ENCODE measurements at regions not wholly inside any gene's neighbourhood (a gene's known extent, or its start where the extent isn't known, plus 50 kb on each side); places are given as distances from the start of the nearest gene placed in this dataset.

GRCh38 chr6:164427728-164428402, 881.5 kb downstream of the C6orf118 start:
- Histone ChIP-seq H3K4me3 (IDR thresholded peaks at IDR 0.05; ENCODE audit: insufficient read depth, low read depth, low read length) (no peak overlapping the region), H3K9ac (no peak overlapping the region), H3K4me1 (ENCODE audit: low read depth, poor library complexity, severe bottlenecking) (no peaks in the 10 kb centered on the region), H3K27me3 (ENCODE audit: insufficient read depth, low read depth) (no peaks in the 10 kb centered on the region), H4K20me1 (ENCODE audit: insufficient read depth) (no peaks in the 10 kb centered on the region), H2AFZ (ENCODE audit: low read depth) (no peak overlapping the region), H3K4me2 (no peak overlapping the region), H3K36me3 (ENCODE audit: insufficient read depth) (no peaks in the 10 kb centered on the region), H3K27ac (no peak overlapping the region), H3K79me2 (ENCODE audit: insufficient read depth, low read depth) (no peaks in the 10 kb centered on the region)
- TF ChIP-seq, protein P1, sequence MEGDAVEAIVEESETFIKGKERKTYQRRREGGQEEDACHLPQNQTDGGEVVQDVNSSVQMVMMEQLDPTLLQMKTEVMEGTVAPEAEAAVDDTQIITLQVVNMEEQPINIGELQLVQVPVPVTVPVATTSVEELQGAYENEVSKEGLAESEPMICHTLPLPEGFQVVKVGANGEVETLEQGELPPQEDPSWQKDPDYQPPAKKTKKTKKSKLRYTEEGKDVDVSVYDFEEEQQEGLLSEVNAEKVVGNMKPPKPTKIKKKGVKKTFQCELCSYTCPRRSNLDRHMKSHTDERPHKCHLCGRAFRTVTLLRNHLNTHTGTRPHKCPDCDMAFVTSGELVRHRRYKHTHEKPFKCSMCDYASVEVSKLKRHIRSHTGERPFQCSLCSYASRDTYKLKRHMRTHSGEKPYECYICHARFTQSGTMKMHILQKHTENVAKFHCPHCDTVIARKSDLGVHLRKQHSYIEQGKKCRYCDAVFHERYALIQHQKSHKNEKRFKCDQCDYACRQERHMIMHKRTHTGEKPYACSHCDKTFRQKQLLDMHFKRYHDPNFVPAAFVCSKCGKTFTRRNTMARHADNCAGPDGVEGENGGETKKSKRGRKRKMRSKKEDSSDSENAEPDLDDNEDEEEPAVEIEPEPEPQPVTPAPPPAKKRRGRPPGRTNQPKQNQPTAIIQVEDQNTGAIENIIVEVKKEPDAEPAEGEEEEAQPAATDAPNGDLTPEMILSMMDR (conservative IDR thresholded peaks at IDR 0.05; ENCODE audit: low read depth, low read length) = no peak

DNA sequence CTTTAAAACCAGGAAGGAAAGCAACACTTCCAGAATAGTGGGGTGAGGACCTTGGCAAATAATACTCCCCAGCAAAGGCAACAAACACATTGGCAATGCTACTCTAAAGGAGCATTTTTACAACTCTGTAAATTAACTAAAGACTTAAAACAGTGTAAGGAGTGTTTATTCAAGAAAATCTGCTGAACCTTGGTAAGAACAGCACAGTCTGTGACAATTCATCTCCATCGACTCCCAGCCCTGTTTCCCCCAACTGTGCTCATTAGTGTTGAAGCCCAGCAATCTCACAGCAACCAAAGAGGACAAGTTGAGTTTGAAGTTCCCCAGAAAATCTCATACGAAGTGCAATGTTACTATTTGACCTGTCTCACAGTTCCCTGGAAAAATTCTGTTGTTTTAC, 884.9 kb downstream of the C6orf118 start:
- Histone ChIP-seq H2AFZ (ENCODE audit: low read depth) (no peak overlapping the region), H3K4me3 (IDR thresholded peaks at IDR 0.05; ENCODE audit: insufficient read depth, low read depth, low read length) (no peak overlapping the region), H4K20me1 (ENCODE audit: insufficient read depth) (no peaks in the 10 kb centered on the region), H3K9ac (no peak overlapping the region), H3K27ac (no peak overlapping the region), H3K27me3 (ENCODE audit: insufficient read depth, low read depth) (no peaks in the 10 kb centered on the region), H3K4me1 (ENCODE audit: low read depth, poor library complexity, severe bottlenecking) (no peaks in the 10 kb centered on the region), H3K36me3 (ENCODE audit: insufficient read depth) (no peaks in the 10 kb centered on the region), H3K79me2 (ENCODE audit: insufficient read depth, low read depth) (no peaks in the 10 kb centered on the region), H3K4me2 (no peak overlapping the region)
- TF ChIP-seq, protein P1 (conservative IDR thresholded peaks at IDR 0.05; ENCODE audit: low read depth, low read length) = no peak

DNA sequence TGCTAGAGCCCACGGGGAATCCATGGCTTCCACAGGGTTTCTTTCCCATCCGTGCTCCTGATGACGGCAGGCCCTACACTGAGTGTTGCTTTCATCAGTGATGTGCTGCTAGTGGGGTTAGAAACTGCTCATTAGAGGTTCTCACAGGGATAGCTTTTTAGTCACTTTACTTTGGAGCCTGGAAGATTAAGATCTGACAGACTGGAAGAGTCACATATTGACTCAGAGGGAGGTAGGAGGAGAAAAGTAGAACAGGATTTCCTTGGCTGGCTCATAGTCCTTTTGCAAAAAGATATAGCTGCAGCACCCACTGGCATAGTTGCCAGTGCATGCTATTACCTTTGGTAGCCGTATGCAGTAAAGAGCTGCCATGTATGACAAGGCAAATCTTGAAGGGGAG, 890.3 kb downstream of the C6orf118 start:
- Histone ChIP-seq H3K4me3 (IDR thresholded peaks at IDR 0.05; ENCODE audit: insufficient read depth, low read depth, low read length) (no peak overlapping the region), H3K79me2 (ENCODE audit: insufficient read depth, low read depth) (no peaks in the 10 kb centered on the region), H4K20me1 (ENCODE audit: insufficient read depth) (no peaks in the 10 kb centered on the region), H3K9ac (no peak overlapping the region), H3K27ac (no peak overlapping the region), H3K36me3 (ENCODE audit: insufficient read depth) (no peaks in the 10 kb centered on the region), H3K27me3 (ENCODE audit: insufficient read depth, low read depth) (no peaks in the 10 kb centered on the region), H2AFZ (ENCODE audit: low read depth) (no peak overlapping the region), H3K4me1 (ENCODE audit: low read depth, poor library complexity, severe bottlenecking) (no peaks in the 10 kb centered on the region), H3K4me2 (no peak overlapping the region)
- TF ChIP-seq, protein P1 (conservative IDR thresholded peaks at IDR 0.05; ENCODE audit: low read depth, low read length) = no peak

GRCh38 chr6:164418262-164418588, 891.2 kb downstream of the C6orf118 start:
- H4K20me1 ChIP-seq (ENCODE audit: insufficient read depth) = no peaks in the 10 kb centered on the region
- H2AFZ ChIP-seq (ENCODE audit: low read depth) = no peak overlapping the region
- no peaks in the 10 kb centered on the region for H3K79me2 ChIP-seq (ENCODE audit: insufficient read depth, low read depth)
- H3K4me1 ChIP-seq (ENCODE audit: low read depth, poor library complexity, severe bottlenecking) = no peaks in the 10 kb centered on the region
- no peak overlapping the region for H3K4me3 ChIP-seq (IDR thresholded peaks at IDR 0.05; ENCODE audit: insufficient read depth, low read depth, low read length)
- TF ChIP-seq, protein P1 (conservative IDR thresholded peaks at IDR 0.05; ENCODE audit: low read depth, low read length) = no peak
- H3K27ac ChIP-seq = no peak overlapping the region
- no peaks in the 10 kb centered on the region for H3K27me3 ChIP-seq (ENCODE audit: insufficient read depth, low read depth)
- H3K36me3 ChIP-seq (ENCODE audit: insufficient read depth) = no peaks in the 10 kb centered on the region
- no peak overlapping the region for H3K4me2 ChIP-seq
- no peak overlapping the region for H3K9ac ChIP-seq
